ENCODE measurements at regions not wholly inside any gene's neighbourhood (a gene's known extent, or its start where the extent isn't known, plus 50 kb on each side); places are given as distances from the start of the nearest gene placed in this dataset.

- Mint-ChIP-seq H3K36me3 (ENCODE audit: insufficient read depth, unreplicated experiment) (no peaks in the 10 kb centered on the region), H3K27me3 (ENCODE audit: insufficient read depth, unreplicated experiment) (no peaks in the 10 kb centered on the region), H3K9me3 (ENCODE audit: unreplicated experiment) (peaks cover 54% of the 10 kb centered on the region), H3K4me1 (ENCODE audit: insufficient read depth, unreplicated experiment) (no peaks in the 10 kb centered on the region), H3K27ac (ENCODE audit: low read depth, unreplicated experiment) (no peak overlapping the region), H3K4me3 (ENCODE audit: unreplicated experiment) (no peak overlapping the region)
- POLR2A ChIA-PET: no interaction called here
- intact Hi-C loops (cut with micrococcal nuclease): no loop called here
- BruUV-seq (replicated peaks): no TSS peak
- CTCF ChIA-PET: no interaction called here
- DNase-seq (ENCODE audit: unreplicated experiment): no peak
- no peak for TF ChIP-seq CTCF (IDR thresholded peaks at IDR 0.05; ENCODE audit: unreplicated experiment)
Observed at GRCh38 chr15:26073430-26074333, 210.6 kb upstream of the ATP10A start.

- Mint-ChIP-seq H3K27ac (ENCODE audit: low read depth, unreplicated experiment) (no peak overlapping the region), H3K4me1 (ENCODE audit: insufficient read depth, unreplicated experiment) (no peaks in the 10 kb centered on the region), H3K27me3 (ENCODE audit: insufficient read depth, unreplicated experiment) (no peaks in the 10 kb centered on the region), H3K9me3 (ENCODE audit: unreplicated experiment) (peaks cover 62% of the 10 kb centered on the region), H3K4me3 (ENCODE audit: unreplicated experiment) (no peak overlapping the region), H3K36me3 (ENCODE audit: insufficient read depth, unreplicated experiment) (no peaks in the 10 kb centered on the region)
- no TSS peak for BruUV-seq (replicated peaks)
- CTCF ChIA-PET: interaction anchor here (0.6 to 0.9 kb wide), 2 partner anchors 61 to 323 kb away, joined by 3 to 4 read pairs; no protein-coding TSS in a partner anchor
- TF ChIP-seq CTCF (IDR thresholded peaks at IDR 0.05; ENCODE audit: unreplicated experiment): no peak
- intact Hi-C loops (cut with micrococcal nuclease): no loop called here
- POLR2A ChIA-PET: no interaction called here
- DNase-seq (ENCODE audit: unreplicated experiment): no peak
Observed at GRCh38 chr15:26070095-26070532, 207.0 kb upstream of the ATP10A start.

GRCh38 chr15:26069231-26069641, 206.1 kb upstream of the ATP10A start:
- intact Hi-C loops (cut with micrococcal nuclease): no loop called here
- H3K27ac Mint-ChIP-seq (ENCODE audit: low read depth, unreplicated experiment): no peak overlapping the region
- H3K4me1 Mint-ChIP-seq (ENCODE audit: insufficient read depth, unreplicated experiment): no peaks in the 10 kb centered on the region
- no peak for DNase-seq (ENCODE audit: unreplicated experiment)
- no peaks in the 10 kb centered on the region for H3K27me3 Mint-ChIP-seq (ENCODE audit: insufficient read depth, unreplicated experiment)
- no peaks in the 10 kb centered on the region for H3K36me3 Mint-ChIP-seq (ENCODE audit: insufficient read depth, unreplicated experiment)
- TF ChIP-seq CTCF (IDR thresholded peaks at IDR 0.05; ENCODE audit: unreplicated experiment): no peak
- CTCF ChIA-PET: interaction anchor here (0.9 kb wide), 1 partner anchor 19 kb away, joined by 4 read pairs; no protein-coding TSS in a partner anchor
- H3K4me3 Mint-ChIP-seq (ENCODE audit: unreplicated experiment): no peak overlapping the region
- no TSS peak for BruUV-seq (replicated peaks)
- H3K9me3 Mint-ChIP-seq (ENCODE audit: unreplicated experiment): peaks cover 57% of the 10 kb centered on the region
- POLR2A ChIA-PET: no interaction called here

- Mint-ChIP-seq H3K9me3 (ENCODE audit: unreplicated experiment) (peaks cover 54% of the 10 kb centered on the region), H3K27me3 (ENCODE audit: insufficient read depth, unreplicated experiment) (no peaks in the 10 kb centered on the region), H3K27ac (ENCODE audit: low read depth, unreplicated experiment) (no peak overlapping the region), H3K36me3 (ENCODE audit: insufficient read depth, unreplicated experiment) (no peaks in the 10 kb centered on the region), H3K4me1 (ENCODE audit: insufficient read depth, unreplicated experiment) (no peaks in the 10 kb centered on the region), H3K4me3 (ENCODE audit: unreplicated experiment) (no peak overlapping the region)
- BruUV-seq (replicated peaks): no TSS peak
- intact Hi-C loops (cut with micrococcal nuclease): no loop called here
- ChIA-PET POLR2A (no interaction called here), CTCF (no interaction called here)
- TF ChIP-seq CTCF (IDR thresholded peaks at IDR 0.05; ENCODE audit: unreplicated experiment): no peak
- DNase-seq (ENCODE audit: unreplicated experiment): no peak
Observed at GRCh38 chr15:26066896-26067295, 203.8 kb upstream of the ATP10A start.

Data from MCF 10A (cell line).